SK-N-SH (cell line): ENCODE measurements at regions not wholly inside any gene's neighbourhood (a gene's known extent, or its start where the extent isn't known, plus 50 kb on each side); places are given as distances from the start of the nearest gene placed in this dataset.

Source experiments
- EP300 ChIP-seq, 2 experiments: IDR thresholded peaks; 2 replicates each; pipeline versions ENCODE4 v1.4.0 to v1.6.1; 2012; ENCODE audit warnings: borderline replicate concordance in 1 of 2, low read depth in 1 of 2, low read length in 1 of 2
- EZH2phosphoT487 ChIP-seq: fragments of 200-600 bp; sonication (generic); IDR thresholded peaks from 2 replicates; pipeline ENCODE4 v1.6.1; 2017; ENCODE audit warnings: low read depth, mixed run types, mild to moderate bottlenecking, antibody characterized with exemption, moderate library complexity, borderline replicate concordance
- GATA2 ChIP-seq: sonication (generic); formaldehyde crosslinking; IDR thresholded peaks from 2 replicates; pipeline ENCODE4 v1.5.0; 2020; ENCODE audit warnings: mild to moderate bottlenecking, missing genetic modification reagents
- NFIC ChIP-seq: IDR thresholded peaks from 2 replicates; pipeline ENCODE4 v1.4.0; 2012; ENCODE audit warnings: borderline replicate concordance
- POLR2AphosphoS5 ChIP-seq: IDR thresholded peaks from 2 replicates; pipeline ENCODE4 v1.6.1; 2012; ENCODE audit warnings: low read depth, low read length
- SMC3 ChIP-seq: IDR thresholded peaks from 2 replicates; pipeline ENCODE4 v1.6.1; 2012; ENCODE audit warnings: low read depth, low read length, improper control_type of control experiment
- YY1 ChIP-seq: IDR thresholded peaks from 2 replicates; pipeline ENCODE4 v1.4.0; 2012; ENCODE audit warnings: low read depth, mild to moderate bottlenecking
- TF ChIP-seq, protein P1 (sequence below): fragments of 200-600 bp; sonication (generic); IDR thresholded peaks from 2 replicates; pipeline ENCODE4 v1.6.1; 2017; ENCODE audit warnings: antibody characterized with exemption, mild to moderate bottlenecking, moderate library complexity
- TF ChIP-seq, protein P2 (sequence below): IDR thresholded peaks from 2 replicates; pipeline ENCODE4 v1.4.0; 2012; ENCODE audit warnings: low read depth, borderline replicate concordance
- TF ChIP-seq, protein P3 (sequence below): IDR thresholded peaks from 2 replicates; pipeline ENCODE4 v1.4.0; 2012; ENCODE audit warnings: low read depth

DNA sequence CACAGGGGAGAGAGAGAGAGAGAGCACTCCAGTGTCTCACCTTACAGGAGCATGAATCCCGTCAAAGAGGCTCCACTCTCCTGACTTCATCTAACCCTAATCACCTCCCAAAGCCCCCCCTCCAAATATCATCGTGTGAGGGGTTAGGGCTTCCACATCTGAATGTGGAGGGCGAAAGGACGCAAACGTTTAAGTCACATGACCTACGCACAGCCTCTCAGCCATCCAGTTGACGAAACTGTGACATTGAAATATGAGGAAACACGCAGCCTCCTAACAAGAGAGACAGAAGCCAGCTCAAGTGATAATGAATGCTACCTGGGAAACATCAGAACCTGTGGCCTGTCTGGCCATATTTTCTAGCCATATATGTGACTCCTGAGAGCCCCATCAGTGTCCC lies 63.7 kb downstream of the MATN1 start:
- TF ChIP-seq NFIC (no peak), GATA2 (CRISPR knock-in tag) (no peak), EP300 (IDR thresholded peaks at IDR 0.05; ENCODE audit: borderline replicate concordance in 1 of 2, low read depth in 1 of 2, low read length in 1 of 2) (no peak), YY1 (no peak), EZH2phosphoT487 (no peak), SMC3 (no peak), POLR2AphosphoS5 (no peak)
- TF ChIP-seq, protein P1, sequence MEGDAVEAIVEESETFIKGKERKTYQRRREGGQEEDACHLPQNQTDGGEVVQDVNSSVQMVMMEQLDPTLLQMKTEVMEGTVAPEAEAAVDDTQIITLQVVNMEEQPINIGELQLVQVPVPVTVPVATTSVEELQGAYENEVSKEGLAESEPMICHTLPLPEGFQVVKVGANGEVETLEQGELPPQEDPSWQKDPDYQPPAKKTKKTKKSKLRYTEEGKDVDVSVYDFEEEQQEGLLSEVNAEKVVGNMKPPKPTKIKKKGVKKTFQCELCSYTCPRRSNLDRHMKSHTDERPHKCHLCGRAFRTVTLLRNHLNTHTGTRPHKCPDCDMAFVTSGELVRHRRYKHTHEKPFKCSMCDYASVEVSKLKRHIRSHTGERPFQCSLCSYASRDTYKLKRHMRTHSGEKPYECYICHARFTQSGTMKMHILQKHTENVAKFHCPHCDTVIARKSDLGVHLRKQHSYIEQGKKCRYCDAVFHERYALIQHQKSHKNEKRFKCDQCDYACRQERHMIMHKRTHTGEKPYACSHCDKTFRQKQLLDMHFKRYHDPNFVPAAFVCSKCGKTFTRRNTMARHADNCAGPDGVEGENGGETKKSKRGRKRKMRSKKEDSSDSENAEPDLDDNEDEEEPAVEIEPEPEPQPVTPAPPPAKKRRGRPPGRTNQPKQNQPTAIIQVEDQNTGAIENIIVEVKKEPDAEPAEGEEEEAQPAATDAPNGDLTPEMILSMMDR = no peak
- TF ChIP-seq, protein P2, sequence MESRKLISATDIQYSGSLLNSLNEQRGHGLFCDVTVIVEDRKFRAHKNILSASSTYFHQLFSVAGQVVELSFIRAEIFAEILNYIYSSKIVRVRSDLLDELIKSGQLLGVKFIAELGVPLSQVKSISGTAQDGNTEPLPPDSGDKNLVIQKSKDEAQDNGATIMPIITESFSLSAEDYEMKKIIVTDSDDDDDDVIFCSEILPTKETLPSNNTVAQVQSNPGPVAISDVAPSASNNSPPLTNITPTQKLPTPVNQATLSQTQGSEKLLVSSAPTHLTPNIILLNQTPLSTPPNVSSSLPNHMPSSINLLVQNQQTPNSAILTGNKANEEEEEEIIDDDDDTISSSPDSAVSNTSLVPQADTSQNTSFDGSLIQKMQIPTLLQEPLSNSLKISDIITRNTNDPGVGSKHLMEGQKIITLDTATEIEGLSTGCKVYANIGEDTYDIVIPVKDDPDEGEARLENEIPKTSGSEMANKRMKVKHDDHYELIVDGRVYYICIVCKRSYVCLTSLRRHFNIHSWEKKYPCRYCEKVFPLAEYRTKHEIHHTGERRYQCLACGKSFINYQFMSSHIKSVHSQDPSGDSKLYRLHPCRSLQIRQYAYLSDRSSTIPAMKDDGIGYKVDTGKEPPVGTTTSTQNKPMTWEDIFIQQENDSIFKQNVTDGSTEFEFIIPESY = no peak
- TF ChIP-seq, protein P3, sequence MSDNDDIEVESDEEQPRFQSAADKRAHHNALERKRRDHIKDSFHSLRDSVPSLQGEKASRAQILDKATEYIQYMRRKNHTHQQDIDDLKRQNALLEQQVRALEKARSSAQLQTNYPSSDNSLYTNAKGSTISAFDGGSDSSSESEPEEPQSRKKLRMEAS = no peak
